Transverse colon (tissue), 3 donors: ENCODE measurements at regions not wholly inside any gene's neighbourhood (a gene's known extent, or its start where the extent isn't known, plus 50 kb on each side); places are given as distances from the start of the nearest gene placed in this dataset.

Source experiments
- CTCF ChIP-seq, 5 experiments: fragments of 200-600 bp in 3 of 5; fragments of 450-650 bp in 2 of 5; sonication (generic) in 3 of 5; IDR thresholded peaks; 1 replicate in 2 of 5; 2 replicates in 3 of 5; pipeline ENCODE4 v1.5.1; 2016 to 2017; ENCODE audit warnings: antibody characterized with exemption in 5 of 5, inconsistent platforms in 3 of 5, mild to moderate bottlenecking in 2 of 5, moderate library complexity in 1 of 5
- POLR2A ChIP-seq: fragments of 450-650 bp; IDR thresholded peaks from one replicate; pipeline ENCODE4 v1.6.1; 2016; ENCODE audit warnings: antibody characterized with exemption, mild to moderate bottlenecking, moderate library complexity

- TF ChIP-seq CTCF (IDR thresholded peaks at IDR 0.05): no peak
- no peak for TF ChIP-seq POLR2A
Observed at GRCh38 chr2:14747447-14747846, 114.9 kb downstream of the LRATD1 start.
